Upper lobe of left lung (tissue), 4 donors: ENCODE measurements at regions not wholly inside any gene's neighbourhood (a gene's known extent, or its start where the extent isn't known, plus 50 kb on each side); places are given as distances from the start of the nearest gene placed in this dataset.

Experiments used
- EP300 ChIP-seq, 4 donors: sonication (generic); formaldehyde crosslinking; IDR thresholded peaks; one replicate each; pipeline ENCODE4 v1.5.1; 2017; ENCODE audit warnings: antibody characterized with exemption in 4 of 4, control low read depth in 2 of 4
- POLR2A ChIP-seq, 4 donors: fragments of 450-650 bp; IDR thresholded peaks; one replicate each; pipeline ENCODE4 v1.5.1; 2016 to 2017; ENCODE audit warnings: antibody characterized with exemption in 4 of 4, mild to moderate bottlenecking in 2 of 4
- POLR2AphosphoS5 ChIP-seq, 2 donors: sonication (generic); formaldehyde crosslinking; IDR thresholded peaks; one replicate each; pipeline ENCODE4 v1.5.1; 2017; ENCODE audit warnings: antibody characterized with exemption in 2 of 2
- TF ChIP-seq, protein P1 (sequence below), 6 experiments: fragments of 450-650 bp in 4 of 6; fragments of 200-600 bp in 2 of 6; sonication (generic) in 2 of 6; IDR thresholded peaks; one replicate each; pipeline ENCODE4 v1.5.1; 2016 to 2019; ENCODE audit warnings: antibody characterized with exemption in 6 of 6

DNA sequence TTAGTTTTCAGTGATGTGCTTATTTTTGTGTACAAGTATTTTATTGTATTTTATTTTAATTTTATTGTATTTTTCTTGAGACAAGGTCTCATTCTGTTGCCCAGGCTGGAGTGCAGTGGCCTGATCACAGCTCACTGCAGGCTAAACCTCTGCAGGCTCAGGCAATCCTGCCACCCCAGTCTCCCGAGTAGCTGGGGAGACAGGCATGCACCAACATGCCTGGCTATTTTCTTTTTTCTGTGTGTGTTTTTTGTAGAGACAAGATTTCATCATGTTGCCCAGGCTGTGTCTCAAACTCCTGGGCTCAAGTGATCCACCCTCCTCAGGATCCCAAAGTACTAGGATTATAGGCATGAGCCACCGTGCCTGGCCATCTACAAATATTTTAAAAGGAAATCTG, 146.3 kb downstream of the MANEA start:
- TF ChIP-seq, protein P1, sequence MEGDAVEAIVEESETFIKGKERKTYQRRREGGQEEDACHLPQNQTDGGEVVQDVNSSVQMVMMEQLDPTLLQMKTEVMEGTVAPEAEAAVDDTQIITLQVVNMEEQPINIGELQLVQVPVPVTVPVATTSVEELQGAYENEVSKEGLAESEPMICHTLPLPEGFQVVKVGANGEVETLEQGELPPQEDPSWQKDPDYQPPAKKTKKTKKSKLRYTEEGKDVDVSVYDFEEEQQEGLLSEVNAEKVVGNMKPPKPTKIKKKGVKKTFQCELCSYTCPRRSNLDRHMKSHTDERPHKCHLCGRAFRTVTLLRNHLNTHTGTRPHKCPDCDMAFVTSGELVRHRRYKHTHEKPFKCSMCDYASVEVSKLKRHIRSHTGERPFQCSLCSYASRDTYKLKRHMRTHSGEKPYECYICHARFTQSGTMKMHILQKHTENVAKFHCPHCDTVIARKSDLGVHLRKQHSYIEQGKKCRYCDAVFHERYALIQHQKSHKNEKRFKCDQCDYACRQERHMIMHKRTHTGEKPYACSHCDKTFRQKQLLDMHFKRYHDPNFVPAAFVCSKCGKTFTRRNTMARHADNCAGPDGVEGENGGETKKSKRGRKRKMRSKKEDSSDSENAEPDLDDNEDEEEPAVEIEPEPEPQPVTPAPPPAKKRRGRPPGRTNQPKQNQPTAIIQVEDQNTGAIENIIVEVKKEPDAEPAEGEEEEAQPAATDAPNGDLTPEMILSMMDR (IDR thresholded peaks at IDR 0.05) = no peak
- no peak for TF ChIP-seq POLR2A (IDR thresholded peaks at IDR 0.05)
- no peak for TF ChIP-seq POLR2AphosphoS5 (IDR thresholded peaks at IDR 0.05)
- TF ChIP-seq EP300 (IDR thresholded peaks at IDR 0.05) = no peak
